Trophoblast cell (in vitro differentiated cells and primary cell): ENCODE measurements at regions not wholly inside any gene's neighbourhood (a gene's known extent, or its start where the extent isn't known, plus 50 kb on each side); places are given as distances from the start of the nearest gene placed in this dataset.

Source experiments
- DNase-seq, 2 donors: peaks; one replicate each; pipeline ENCODE4 v3.0.0-alpha.2; 2016
- H2AFZ ChIP-seq: 2 replicates; pipeline ENCODE4 v1.6.1; 2013; ENCODE audit warnings: low read length, moderate library complexity, mild to moderate bottlenecking; ENCODE audit not compliant: insufficient read depth, poor library complexity
- H2AK5ac ChIP-seq: 2 replicates; pipeline ENCODE4 v1.6.1; 2013; ENCODE audit warnings: mild to moderate bottlenecking, low read length
- H2BK120ac ChIP-seq: 2 replicates; pipeline ENCODE4 v1.6.1; 2013; ENCODE audit warnings: low read length, mild to moderate bottlenecking, moderate library complexity; ENCODE audit not compliant: insufficient read depth, poor library complexity
- H2BK12ac ChIP-seq: 2 replicates; pipeline ENCODE4 v1.6.1; 2013; ENCODE audit warnings: mild to moderate bottlenecking, low read length, moderate library complexity
- H2BK5ac ChIP-seq: 2 replicates; pipeline ENCODE4 v1.6.1; 2013; ENCODE audit warnings: low read length, low read depth, moderate library complexity, mild to moderate bottlenecking; ENCODE audit not compliant: poor library complexity
- H3K14ac ChIP-seq: 2 replicates; pipeline ENCODE4 v1.6.1; 2013; ENCODE audit warnings: mild to moderate bottlenecking, low read length
- H3K18ac ChIP-seq: 2 replicates; pipeline ENCODE4 v1.6.1; 2013; ENCODE audit warnings: mild to moderate bottlenecking, low read length
- H3K23ac ChIP-seq: 2 replicates; pipeline ENCODE4 v1.6.1; 2013; ENCODE audit warnings: low read length
- H3K27ac ChIP-seq: 2 replicates; pipeline ENCODE4 v1.5.1; 2013; ENCODE audit warnings: low read depth, mild to moderate bottlenecking, inconsistent platforms, low read length, moderate library complexity
- H3K27me3 ChIP-seq: 2 replicates; pipeline ENCODE4 v1.6.1; 2013; ENCODE audit warnings: inconsistent platforms, mild to moderate bottlenecking, low read length, moderate library complexity; ENCODE audit not compliant: insufficient read depth
- H3K36me3 ChIP-seq, 2 experiments: 1 replicate in 1 of 2; 2 replicates in 1 of 2; pipeline ENCODE4 v1.6.1; 2013; ENCODE audit warnings: low read length in 2 of 2, mild to moderate bottlenecking in 2 of 2, moderate library complexity in 1 of 2; ENCODE audit not compliant: insufficient read depth in 2 of 2, control insufficient read depth in 1 of 2
- H3K4ac ChIP-seq: 2 replicates; pipeline ENCODE4 v1.6.1; 2013; ENCODE audit warnings: low read depth, mild to moderate bottlenecking, low read length, moderate library complexity
- H3K4me1 ChIP-seq, 2 experiments: 1 replicate in 1 of 2; 2 replicates in 1 of 2; pipeline ENCODE4 v1.6.1; 2013; ENCODE audit warnings: low read length in 2 of 2, mild to moderate bottlenecking in 2 of 2, moderate library complexity in 1 of 2; ENCODE audit not compliant: insufficient read depth in 2 of 2, control insufficient read depth in 1 of 2
- H3K4me2 ChIP-seq: 2 replicates; pipeline ENCODE4 v1.6.1; 2013; ENCODE audit warnings: inconsistent platforms, mild to moderate bottlenecking, low read length, moderate library complexity
- H3K4me3 ChIP-seq: 2 replicates; pipeline ENCODE4 v1.5.1; 2013; ENCODE audit warnings: mild to moderate bottlenecking, low read depth, low read length, inconsistent platforms
- H3K79me1 ChIP-seq: one replicate; pipeline ENCODE4 v1.6.1; 2013; ENCODE audit warnings: low read length
- H3K79me2 ChIP-seq: 2 replicates; pipeline ENCODE4 v1.6.1; 2013; ENCODE audit warnings: low read length, mild to moderate bottlenecking; ENCODE audit not compliant: control insufficient read depth, insufficient read depth, poor library complexity
- H3K9ac ChIP-seq: 2 replicates; pipeline ENCODE4 v1.6.1; 2013; ENCODE audit warnings: mild to moderate bottlenecking, low read length
- H3K9me3 ChIP-seq: 2 replicates; pipeline ENCODE4 v1.6.1; 2013; ENCODE audit warnings: low read depth, mild to moderate bottlenecking, control low read depth, inconsistent platforms, low read length; ENCODE audit not compliant: insufficient read depth
- H4K12ac ChIP-seq: 2 replicates; pipeline ENCODE4 v1.6.1; 2013; ENCODE audit warnings: low read depth, mild to moderate bottlenecking, low read length, moderate library complexity
- H4K8ac ChIP-seq: 2 replicates; pipeline ENCODE4 v1.6.1; 2013; ENCODE audit warnings: low read depth, mild to moderate bottlenecking, low read length, moderate library complexity
- H4K91ac ChIP-seq: one replicate; pipeline ENCODE4 v1.6.1; 2013; ENCODE audit warnings: low read depth, mild to moderate bottlenecking, low read length, moderate library complexity
- WGBS: extraction: QIAGEN DNeasy Blood & Tissue Kit; methylation state at CpG from one replicate; pipeline ENCODE4 v1.1.7; 2013; ENCODE audit warnings: missing lambda C conversion rate; ENCODE audit not compliant: insufficient read length, insufficient coverage; ENCODE audit errors: extremely low coverage; 5-methylcytosine and 5-hydroxymethylcytosine counted together

- peak overlapping the region; percentile 96 for H3K23ac ChIP-seq
- H3K79me1 ChIP-seq = no peaks in the 10 kb centered on the region
- H3K14ac ChIP-seq = no peak overlapping the region
- no peaks in the 10 kb centered on the region for H3K4me1 ChIP-seq
- H3K4me3 ChIP-seq = no peak overlapping the region
- peak overlapping the region; percentile 86 for H3K9ac ChIP-seq
- no peak overlapping the region for H3K18ac ChIP-seq
- peaks cover 2% of the 10 kb centered on the region for H3K79me2 ChIP-seq
- no peak overlapping the region for H4K12ac ChIP-seq
- no peak overlapping the region for H4K91ac ChIP-seq
- H2BK120ac ChIP-seq = no peak overlapping the region
- H3K27ac ChIP-seq = no peak overlapping the region
- no peak overlapping the region for H2BK12ac ChIP-seq
- no peak overlapping the region for H4K8ac ChIP-seq
- H3K4me2 ChIP-seq = no peak overlapping the region
- H2BK5ac ChIP-seq = no peak overlapping the region
- H2AFZ ChIP-seq = no peak overlapping the region
- no CpG with 5 or more reads among the region's 8 CpGs for WGBS
- H3K9me3 ChIP-seq = no peaks in the 10 kb centered on the region
- DNase-seq = no peak
- H3K27me3 ChIP-seq = no peaks in the 10 kb centered on the region
- no peak overlapping the region for H2AK5ac ChIP-seq
- no peaks in the 10 kb centered on the region for H3K36me3 ChIP-seq
- no peak overlapping the region for H3K4ac ChIP-seq
Observed at GRCh38 chr9:80090317-80090716, 518.6 kb downstream of the TLE4 start.

- no peak overlapping the region for H2BK12ac ChIP-seq
- no peak overlapping the region for H3K23ac ChIP-seq
Observed at GRCh38 chr9:80086822-80087345, 515.1 kb downstream of the TLE4 start.

GRCh38 chr9:80086386-80086785 lies 514.6 kb downstream of the TLE4 start:
- H2AFZ ChIP-seq = no peak overlapping the region
- no peaks in the 10 kb centered on the region for H3K79me1 ChIP-seq
- no peak overlapping the region for H3K4ac ChIP-seq
- no peak overlapping the region for H4K12ac ChIP-seq
- no peak overlapping the region for H3K4me2 ChIP-seq
- H2BK12ac ChIP-seq = no peak overlapping the region
- H3K4me1 ChIP-seq = no peaks in the 10 kb centered on the region
- no peak overlapping the region for H3K18ac ChIP-seq
- no peak overlapping the region for H3K9ac ChIP-seq
- no CpG with 5 or more reads among the region's 4 CpGs for WGBS
- no peak overlapping the region for H3K4me3 ChIP-seq
- no peak overlapping the region for H2BK120ac ChIP-seq
- H4K8ac ChIP-seq = no peak overlapping the region
- H4K91ac ChIP-seq = no peak overlapping the region
- H3K14ac ChIP-seq = no peak overlapping the region
- H3K36me3 ChIP-seq = no peaks in the 10 kb centered on the region
- no peak overlapping the region for H3K27ac ChIP-seq
- no peaks in the 10 kb centered on the region for H3K27me3 ChIP-seq
- H3K79me2 ChIP-seq = peaks cover 2% of the 10 kb centered on the region
- H3K23ac ChIP-seq = no peak overlapping the region
- no peak overlapping the region for H2AK5ac ChIP-seq
- DNase-seq = no peak
- no peak overlapping the region for H2BK5ac ChIP-seq
- peaks cover 1% of the 10 kb centered on the region for H3K9me3 ChIP-seq

More at GRCh38 chr9:80086822-80087345, 515.1 kb downstream of the TLE4 start:
- H3K14ac ChIP-seq = no peak overlapping the region
- no peak overlapping the region for H3K9ac ChIP-seq
- WGBS = no CpG with 5 or more reads among the region's 2 CpGs
- no peak overlapping the region for H3K4ac ChIP-seq
- no peak overlapping the region for H3K4me2 ChIP-seq
- H3K9me3 ChIP-seq = peaks cover 1% of the 10 kb centered on the region
- H3K36me3 ChIP-seq = no peaks in the 10 kb centered on the region
- no peaks in the 10 kb centered on the region for H3K27me3 ChIP-seq
- peak overlapping the region; percentile 28 for H4K8ac ChIP-seq
- H4K91ac ChIP-seq = no peak overlapping the region
- H2AFZ ChIP-seq = no peak overlapping the region
- no peaks in the 10 kb centered on the region for H3K4me1 ChIP-seq
- no peak for DNase-seq
- H2BK120ac ChIP-seq = no peak overlapping the region
- H3K27ac ChIP-seq = no peak overlapping the region
- H2AK5ac ChIP-seq = no peak overlapping the region
- no peaks in the 10 kb centered on the region for H3K79me1 ChIP-seq
- H3K79me2 ChIP-seq = peaks cover 2% of the 10 kb centered on the region
- H3K18ac ChIP-seq = no peak overlapping the region
- no peak overlapping the region for H4K12ac ChIP-seq
- H2BK5ac ChIP-seq = no peak overlapping the region
- H3K4me3 ChIP-seq = no peak overlapping the region

- no peak overlapping the region for H2AK5ac ChIP-seq
Observed at GRCh38 chr9:80085668-80086067, 513.9 kb downstream of the TLE4 start.

More at GRCh38 chr9:80085668-80086067, 513.9 kb downstream of the TLE4 start:
- Histone ChIP-seq H3K79me1 (no peaks in the 10 kb centered on the region), H4K91ac (no peak overlapping the region), H3K9ac (no peak overlapping the region), H3K18ac (no peak overlapping the region), H2BK5ac (no peak overlapping the region), H2BK12ac (no peak overlapping the region), H3K9me3 (peaks cover 1% of the 10 kb centered on the region), H3K4me3 (no peak overlapping the region), H3K23ac (no peak overlapping the region), H3K27ac (no peak overlapping the region), H2AFZ (no peak overlapping the region), H2BK120ac (no peak overlapping the region), H4K12ac (no peak overlapping the region), H3K4ac (no peak overlapping the region), H3K14ac (no peak overlapping the region), H3K4me2 (no peak overlapping the region), H3K27me3 (no peaks in the 10 kb centered on the region), H3K36me3 (no peaks in the 10 kb centered on the region), H4K8ac (no peak overlapping the region), H3K79me2 (peaks cover 2% of the 10 kb centered on the region), H3K4me1 (no peaks in the 10 kb centered on the region)
- no peak for DNase-seq
- whole genome bisulfite sequencing = no CpG with 5 or more reads among the region's 1 CpG
